ENCODE measurements at regions not wholly inside any gene's neighbourhood (a gene's known extent, or its start where the extent isn't known, plus 50 kb on each side); places are given as distances from the start of the nearest gene placed in this dataset.

GRCh38 chr2:122322815-122323214 lies 567.4 kb downstream of the TSN start:
- TF ChIP-seq POLR2A (IDR thresholded peaks at IDR 0.05; ENCODE audit: low read length): no peak
- no peak for TF ChIP-seq GATA1 (IDR thresholded peaks at IDR 0.05; ENCODE audit: low read depth, low read length)
